PFSK-1 (cell line): ENCODE measurements at regions not wholly inside any gene's neighbourhood (a gene's known extent, or its start where the extent isn't known, plus 50 kb on each side); places are given as distances from the start of the nearest gene placed in this dataset.

Source experiments
- FOXP2 ChIP-seq: optimal IDR thresholded peaks from 2 replicates; pipeline ENCODE3; 2011; ENCODE audit warnings: borderline replicate concordance, control low read depth, inconsistent platforms; ENCODE audit not compliant: insufficient read depth; ENCODE audit errors: extremely low read length, extremely low read depth
- POLR2AphosphoS5 ChIP-seq: IDR thresholded peaks from 2 replicates; pipeline ENCODE4 v1.6.1; 2012; ENCODE audit warnings: low read depth, mild to moderate bottlenecking, control low read depth, low read length, moderate library complexity
- REST ChIP-seq, 2 experiments: IDR thresholded peaks; 2 replicates each; pipeline versions ENCODE4 v1.6.1 to v1.8.0; 2011 to 2012; ENCODE audit warnings: low read depth in 2 of 2, low read length in 2 of 2, control low read depth in 1 of 2, inconsistent platforms in 1 of 2, mild to moderate bottlenecking in 1 of 2, moderate library complexity in 1 of 2; ENCODE audit not compliant: insufficient read depth in 1 of 2
- SIN3A ChIP-seq: IDR thresholded peaks from 2 replicates; pipeline ENCODE4 v1.6.1; 2012; ENCODE audit warnings: mild to moderate bottlenecking, low read length, moderate library complexity, borderline replicate concordance; ENCODE audit not compliant: insufficient read depth
- TAF1 ChIP-seq: IDR thresholded peaks from 2 replicates; pipeline ENCODE4 v1.6.1; 2012; ENCODE audit warnings: low read length, control low read depth, borderline replicate concordance; ENCODE audit not compliant: insufficient read depth

GRCh38 chr20:53813636-53814035 is 220.0 kb upstream of the ZNF217 start:
- TF ChIP-seq SIN3A (no peak), FOXP2 (no peak), REST (IDR thresholded peaks at IDR 0.05; ENCODE audit: insufficient read depth in 1 of 2, low read depth in 2 of 2, low read length in 2 of 2) (no peak), TAF1 (no peak), POLR2AphosphoS5 (no peak)

GRCh38 chr20:53811577-53811976 is 217.9 kb upstream of the ZNF217 start:
- TF ChIP-seq POLR2AphosphoS5 = no peak
- no peak for TF ChIP-seq SIN3A
- no peak for TF ChIP-seq FOXP2
- TF ChIP-seq TAF1 = no peak
- TF ChIP-seq REST (IDR thresholded peaks at IDR 0.05; ENCODE audit: insufficient read depth in 1 of 2, low read depth in 2 of 2, low read length in 2 of 2) = no peak

- no peak for TF ChIP-seq SIN3A
- no peak for TF ChIP-seq FOXP2
- TF ChIP-seq POLR2AphosphoS5 = no peak
- no peak for TF ChIP-seq TAF1
- TF ChIP-seq REST (IDR thresholded peaks at IDR 0.05; ENCODE audit: insufficient read depth in 1 of 2, low read depth in 2 of 2, low read length in 2 of 2) = no peak
Observed at GRCh38 chr20:53810661-53811355, 217.2 kb upstream of the ZNF217 start.

GRCh38 chr20:53809728-53810365 is 216.2 kb upstream of the ZNF217 start:
- TF ChIP-seq POLR2AphosphoS5 = no peak
- TF ChIP-seq FOXP2 = no peak
- no peak for TF ChIP-seq SIN3A
- no peak for TF ChIP-seq REST (IDR thresholded peaks at IDR 0.05; ENCODE audit: insufficient read depth in 1 of 2, low read depth in 2 of 2, low read length in 2 of 2)
- no peak for TF ChIP-seq TAF1
